ENCODE measurements at regions not wholly inside any gene's neighbourhood (a gene's known extent, or its start where the extent isn't known, plus 50 kb on each side); places are given as distances from the start of the nearest gene placed in this dataset.

DNA sequence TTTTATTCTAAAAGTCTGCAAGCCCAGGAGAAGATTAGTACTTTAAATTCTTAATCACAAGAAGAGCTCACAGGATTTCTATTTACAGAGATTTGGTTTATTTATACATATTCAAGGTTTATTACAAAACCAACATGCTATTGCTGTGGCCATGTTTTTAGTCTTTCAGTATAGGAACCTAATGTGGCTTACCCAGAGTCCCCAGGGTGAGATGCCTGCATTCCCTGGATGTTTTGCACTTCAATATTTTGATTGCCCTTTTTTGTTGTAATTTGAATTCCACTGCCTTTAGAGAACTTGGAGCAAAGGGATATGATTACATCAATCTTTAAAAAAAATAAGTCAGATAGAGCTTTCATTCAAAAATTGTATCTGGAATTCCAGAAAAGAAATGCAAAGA, 146.0 kb upstream of the FRMPD4 start:
- Histone ChIP-seq H3K4me1 (ENCODE audit: control insufficient read depth, extremely low read depth, insufficient read depth, low read length) (no peaks in the 10 kb centered on the region), H4K20me1 (ENCODE audit: control insufficient read depth, extremely low read depth, insufficient read depth, low read length) (no peaks in the 10 kb centered on the region), H3K27me3 (ENCODE audit: control insufficient read depth, extremely low read depth, insufficient read depth, low read length) (no peaks in the 10 kb centered on the region), H3K27ac (ENCODE audit: control insufficient read depth, insufficient read depth, low read length) (no peak overlapping the region), H3K9me3 (ENCODE audit: control insufficient read depth, low read depth, low read length) (no peaks in the 10 kb centered on the region), H2AFZ (ENCODE audit: control insufficient read depth, low read length) (no peak overlapping the region), H3K79me2 (ENCODE audit: control insufficient read depth, insufficient read depth, low read length) (no peaks in the 10 kb centered on the region), H3K4me2 (ENCODE audit: control insufficient read depth, extremely low read depth, insufficient read depth, low read depth, low read length) (no peak overlapping the region), H3K36me3 (ENCODE audit: control insufficient read depth in 2 of 2, extremely low read depth in 1 of 2, insufficient read depth in 2 of 2, low read length in 2 of 2) (no peaks in the 10 kb centered on the region), H3K4me3 (ENCODE audit: control insufficient read depth in 2 of 3, extremely low read depth in 1 of 3, insufficient read depth in 2 of 3, low read depth in 1 of 3, low read length in 3 of 3) (no peak overlapping the region), H3K9me1 (ENCODE audit: control insufficient read depth, extremely low read depth, insufficient read depth, low read length) (no peaks in the 10 kb centered on the region), H3K9ac (ENCODE audit: control insufficient read depth, extremely low read depth, insufficient read depth, low read length) (no peak overlapping the region)
- dilution Hi-C loops (cut with MboI; ENCODE audit: extremely low pct_ligation_motif_present, low sequenced_read_pairs): no loop called here
- TF ChIP-seq, protein P1, sequence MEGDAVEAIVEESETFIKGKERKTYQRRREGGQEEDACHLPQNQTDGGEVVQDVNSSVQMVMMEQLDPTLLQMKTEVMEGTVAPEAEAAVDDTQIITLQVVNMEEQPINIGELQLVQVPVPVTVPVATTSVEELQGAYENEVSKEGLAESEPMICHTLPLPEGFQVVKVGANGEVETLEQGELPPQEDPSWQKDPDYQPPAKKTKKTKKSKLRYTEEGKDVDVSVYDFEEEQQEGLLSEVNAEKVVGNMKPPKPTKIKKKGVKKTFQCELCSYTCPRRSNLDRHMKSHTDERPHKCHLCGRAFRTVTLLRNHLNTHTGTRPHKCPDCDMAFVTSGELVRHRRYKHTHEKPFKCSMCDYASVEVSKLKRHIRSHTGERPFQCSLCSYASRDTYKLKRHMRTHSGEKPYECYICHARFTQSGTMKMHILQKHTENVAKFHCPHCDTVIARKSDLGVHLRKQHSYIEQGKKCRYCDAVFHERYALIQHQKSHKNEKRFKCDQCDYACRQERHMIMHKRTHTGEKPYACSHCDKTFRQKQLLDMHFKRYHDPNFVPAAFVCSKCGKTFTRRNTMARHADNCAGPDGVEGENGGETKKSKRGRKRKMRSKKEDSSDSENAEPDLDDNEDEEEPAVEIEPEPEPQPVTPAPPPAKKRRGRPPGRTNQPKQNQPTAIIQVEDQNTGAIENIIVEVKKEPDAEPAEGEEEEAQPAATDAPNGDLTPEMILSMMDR (optimal IDR thresholded peaks at IDR 0.05 in 1 of 3, IDR thresholded peaks at IDR 0.05 in 1 of 3, conservative IDR thresholded peaks at IDR 0.05 in 1 of 3; ENCODE audit: extremely low read depth in 1 of 3, insufficient read depth in 2 of 3, low read length in 3 of 3): no peak
- TF ChIP-seq EZH2 (IDR thresholded peaks at IDR 0.05; ENCODE audit: low read length): no peak
- FAIRE-seq: no peak
- no peak for DNase-seq (ENCODE audit: low read depth, low spot score)

DNA sequence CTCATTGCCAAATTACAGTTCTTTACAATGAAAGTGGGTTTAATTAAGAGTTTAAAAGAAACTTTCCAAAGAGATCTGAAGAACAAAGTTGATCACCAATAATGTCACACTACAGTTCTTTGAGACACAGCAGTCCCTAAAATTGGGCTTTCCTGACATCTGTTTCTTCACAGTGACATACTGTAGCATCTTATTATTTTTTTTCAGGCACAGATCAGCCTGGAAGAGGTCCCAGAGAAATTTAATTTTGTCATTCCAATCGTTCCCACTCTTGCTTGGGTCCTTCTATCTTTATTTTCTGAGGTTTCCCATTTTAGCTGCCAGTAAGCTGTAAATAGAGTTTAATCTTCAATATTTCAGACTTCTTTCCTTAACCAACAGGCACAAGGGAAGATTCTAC, 143.1 kb upstream of the FRMPD4 start:
- Histone ChIP-seq H3K27me3 (ENCODE audit: control insufficient read depth, extremely low read depth, insufficient read depth, low read length) (no peaks in the 10 kb centered on the region), H3K4me2 (ENCODE audit: control insufficient read depth, extremely low read depth, insufficient read depth, low read depth, low read length) (no peak overlapping the region), H4K20me1 (ENCODE audit: control insufficient read depth, extremely low read depth, insufficient read depth, low read length) (no peaks in the 10 kb centered on the region), H3K9me3 (ENCODE audit: control insufficient read depth, low read depth, low read length) (no peaks in the 10 kb centered on the region), H3K4me1 (ENCODE audit: control insufficient read depth, extremely low read depth, insufficient read depth, low read length) (no peaks in the 10 kb centered on the region), H3K79me2 (ENCODE audit: control insufficient read depth, insufficient read depth, low read length) (no peaks in the 10 kb centered on the region), H3K36me3 (ENCODE audit: control insufficient read depth in 2 of 2, extremely low read depth in 1 of 2, insufficient read depth in 2 of 2, low read length in 2 of 2) (no peaks in the 10 kb centered on the region), H3K27ac (ENCODE audit: control insufficient read depth, insufficient read depth, low read length) (no peak overlapping the region), H3K9me1 (ENCODE audit: control insufficient read depth, extremely low read depth, insufficient read depth, low read length) (no peaks in the 10 kb centered on the region), H3K4me3 (ENCODE audit: control insufficient read depth in 2 of 3, extremely low read depth in 1 of 3, insufficient read depth in 2 of 3, low read depth in 1 of 3, low read length in 3 of 3) (no peak overlapping the region), H2AFZ (ENCODE audit: control insufficient read depth, low read length) (no peak overlapping the region), H3K9ac (ENCODE audit: control insufficient read depth, extremely low read depth, insufficient read depth, low read length) (no peak overlapping the region)
- no peak for DNase-seq (ENCODE audit: low read depth, low spot score)
- TF ChIP-seq, protein P1 (optimal IDR thresholded peaks at IDR 0.05 in 1 of 3, IDR thresholded peaks at IDR 0.05 in 1 of 3, conservative IDR thresholded peaks at IDR 0.05 in 1 of 3; ENCODE audit: extremely low read depth in 1 of 3, insufficient read depth in 2 of 3, low read length in 3 of 3): no peak
- no peak for TF ChIP-seq EZH2 (IDR thresholded peaks at IDR 0.05; ENCODE audit: low read length)
- dilution Hi-C loops (cut with MboI; ENCODE audit: extremely low pct_ligation_motif_present, low sequenced_read_pairs): no loop called here
- no peak for FAIRE-seq
